ENCODE measurements at regions not wholly inside any gene's neighbourhood (a gene's known extent, or its start where the extent isn't known, plus 50 kb on each side); places are given as distances from the start of the nearest gene placed in this dataset.

- no peak for TF ChIP-seq SKIL (CRISPR knock-in tag; IDR thresholded peaks at IDR 0.05; ENCODE audit: borderline replicate concordance)
Measured at GRCh38 chr3:132196113-132196512, 121.1 kb upstream of the ACP3 start (continued).

GRCh38 chr3:132198516-132198915 lies 118.7 kb upstream of the ACP3 start:
- FAIRE-seq (no peak), DNase-seq (ENCODE audit: low spot score) (no peak), ATAC-seq (no peak)
- no peaks in the 10 kb centered on the region for H3K27me3 ChIP-seq (ENCODE audit: control insufficient read depth in 1 of 2, insufficient read depth in 2 of 2, low read length in 2 of 2)
- intact Hi-C loops (cut with micrococcal nuclease; ENCODE audit: unreplicated experiment) = no loop called here
- H3K36me3 ChIP-seq (replicated peaks in 1 of 2; ENCODE audit: control insufficient read depth in 1 of 2, insufficient read depth in 2 of 2, low read length in 2 of 2) = no peaks in the 10 kb centered on the region
- H3K4me1 ChIP-seq (ENCODE audit: insufficient read depth, low read length) = no peaks in the 10 kb centered on the region
- no peak overlapping the region for H2AFZ ChIP-seq (ENCODE audit: low read length)
- ChIA-PET CTCF (ENCODE audit: low intra/inter-chr PET ratio, low total read pairs) (no interaction called here), POLR2A (no interaction called here)
- no peaks in the 10 kb centered on the region for H4K20me1 ChIP-seq (ENCODE audit: insufficient read depth, low read length)
- H3K9me3 ChIP-seq (ENCODE audit: low read length) = no peaks in the 10 kb centered on the region
- TF ChIP-seq ZFP41 (CRISPR knock-in tag; IDR thresholded peaks at IDR 0.05; ENCODE audit: borderline replicate concordance) (no peak), ZNF562 (CRISPR knock-in tag; IDR thresholded peaks at IDR 0.05; ENCODE audit: borderline replicate concordance) (no peak), AKAP8 (CRISPR knock-in tag; IDR thresholded peaks at IDR 0.05) (no peak), ZNF883 (CRISPR knock-in tag; IDR thresholded peaks at IDR 0.05; ENCODE audit: not compliant biosample characterization) (no peak), ZNF407 (CRISPR knock-in tag; IDR thresholded peaks at IDR 0.05; ENCODE audit: not compliant biosample characterization) (no peak)
- no peak overlapping the region for H3K9ac ChIP-seq (ENCODE audit: insufficient read depth, low read depth, low read length)
- H3K79me2 ChIP-seq (ENCODE audit: insufficient read depth, low read length) = no peaks in the 10 kb centered on the region
- in situ Hi-C loops (cut with HindIII; ENCODE audit: extremely low pct_ligation_motif_present, low pct_unique_long_range_greater_than_20kb) = no loop called here
- no TSS peak for BruUV-seq (replicated peaks)
- H3K4me2 ChIP-seq (ENCODE audit: low read depth, low read length) = no peak overlapping the region
- H3K4me3 ChIP-seq (replicated peaks in 1 of 3; ENCODE audit: insufficient read depth in 1 of 3, low read depth in 2 of 3, low read length in 3 of 3) = no peak overlapping the region
- no peak overlapping the region for H3K27ac ChIP-seq (ENCODE audit: extremely low read length, insufficient read depth, low read length)

All from HepG2 (cell line).